ENCODE measurements at regions not wholly inside any gene's neighbourhood (a gene's known extent, or its start where the extent isn't known, plus 50 kb on each side); places are given as distances from the start of the nearest gene placed in this dataset.

DNA sequence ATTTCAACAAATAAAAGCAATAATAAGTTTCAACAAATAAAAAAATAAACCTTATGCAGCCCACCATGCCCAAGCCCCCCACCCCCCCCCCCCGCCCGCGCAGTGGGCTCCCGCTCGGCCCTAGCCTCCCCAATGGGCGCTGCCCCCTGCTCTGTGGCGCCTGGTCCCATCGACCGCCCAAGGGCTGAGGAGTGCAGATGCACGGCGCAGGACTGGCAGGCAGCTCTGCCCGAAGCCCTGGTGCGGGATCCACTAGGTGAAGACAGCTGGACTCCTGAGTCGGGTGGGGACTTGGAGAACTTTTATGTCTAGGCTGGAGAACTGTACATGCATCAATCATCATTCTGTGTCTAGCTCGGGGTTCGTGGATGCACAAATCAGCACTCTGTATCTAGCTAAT lies 779.6 kb downstream of the DACH1 start:
- Histone ChIP-seq H3K4me3 (no peak overlapping the region), H4K20me1 (ENCODE audit: insufficient read depth) (no peaks in the 10 kb centered on the region), H3K36me3 (ENCODE audit: low read depth) (no peaks in the 10 kb centered on the region), H3K9me2 (ENCODE audit: insufficient read depth) (no peaks in the 10 kb centered on the region), H3K4me1 (replicated peaks; ENCODE audit: insufficient read depth) (no peaks in the 10 kb centered on the region), H3K27ac (no peak overlapping the region), H3K4me2 (no peak overlapping the region), H3K79me2 (ENCODE audit: low read depth) (no peaks in the 10 kb centered on the region), H3F3A (ENCODE audit: insufficient read depth, low read depth) (no peaks in the 10 kb centered on the region), H3K27me3 (ENCODE audit: insufficient read depth, low read depth) (no peaks in the 10 kb centered on the region), H2AFZ (no peak overlapping the region), H3K9me3 (ENCODE audit: insufficient read depth, low read depth) (no peaks in the 10 kb centered on the region)
- intact Hi-C loops (cut with micrococcal nuclease; ENCODE audit: unreplicated experiment) = no loop called here
- TF ChIP-seq, protein P1, sequence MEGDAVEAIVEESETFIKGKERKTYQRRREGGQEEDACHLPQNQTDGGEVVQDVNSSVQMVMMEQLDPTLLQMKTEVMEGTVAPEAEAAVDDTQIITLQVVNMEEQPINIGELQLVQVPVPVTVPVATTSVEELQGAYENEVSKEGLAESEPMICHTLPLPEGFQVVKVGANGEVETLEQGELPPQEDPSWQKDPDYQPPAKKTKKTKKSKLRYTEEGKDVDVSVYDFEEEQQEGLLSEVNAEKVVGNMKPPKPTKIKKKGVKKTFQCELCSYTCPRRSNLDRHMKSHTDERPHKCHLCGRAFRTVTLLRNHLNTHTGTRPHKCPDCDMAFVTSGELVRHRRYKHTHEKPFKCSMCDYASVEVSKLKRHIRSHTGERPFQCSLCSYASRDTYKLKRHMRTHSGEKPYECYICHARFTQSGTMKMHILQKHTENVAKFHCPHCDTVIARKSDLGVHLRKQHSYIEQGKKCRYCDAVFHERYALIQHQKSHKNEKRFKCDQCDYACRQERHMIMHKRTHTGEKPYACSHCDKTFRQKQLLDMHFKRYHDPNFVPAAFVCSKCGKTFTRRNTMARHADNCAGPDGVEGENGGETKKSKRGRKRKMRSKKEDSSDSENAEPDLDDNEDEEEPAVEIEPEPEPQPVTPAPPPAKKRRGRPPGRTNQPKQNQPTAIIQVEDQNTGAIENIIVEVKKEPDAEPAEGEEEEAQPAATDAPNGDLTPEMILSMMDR (conservative IDR thresholded peaks at IDR 0.05) = no peak
- no peak for TF ChIP-seq EZH2 (IDR thresholded peaks at IDR 0.05; ENCODE audit: low read depth)
- no TSS peak for BruUV-seq (replicated peaks)
- ChIA-PET CTCF (no interaction called here), POLR2A (ENCODE audit: unreplicated experiment) (no interaction called here)
- no peak for DNase-seq

DNA sequence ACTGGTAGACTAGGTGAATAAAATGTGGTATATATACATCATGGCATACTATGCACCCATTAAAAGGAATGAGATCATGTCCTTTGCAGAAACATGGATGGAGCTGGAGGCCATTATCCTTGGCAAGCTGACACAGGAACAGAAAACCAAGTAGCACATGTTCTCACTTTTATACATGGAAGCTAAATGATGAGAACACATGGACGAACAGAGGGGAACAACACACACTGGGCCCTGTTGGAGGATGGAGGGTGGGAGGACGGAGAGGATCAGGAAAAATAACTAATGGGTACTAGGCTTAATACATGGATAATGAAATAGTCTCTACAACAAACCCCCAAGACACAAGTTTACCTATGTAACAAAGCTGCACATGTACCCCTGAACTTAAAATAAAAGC lies 780.0 kb downstream of the DACH1 start:
- CTCF ChIA-PET = no interaction called here
- H3K4me3 ChIP-seq = no peak overlapping the region
- intact Hi-C loops (cut with micrococcal nuclease; ENCODE audit: unreplicated experiment) = no loop called here

DNA sequence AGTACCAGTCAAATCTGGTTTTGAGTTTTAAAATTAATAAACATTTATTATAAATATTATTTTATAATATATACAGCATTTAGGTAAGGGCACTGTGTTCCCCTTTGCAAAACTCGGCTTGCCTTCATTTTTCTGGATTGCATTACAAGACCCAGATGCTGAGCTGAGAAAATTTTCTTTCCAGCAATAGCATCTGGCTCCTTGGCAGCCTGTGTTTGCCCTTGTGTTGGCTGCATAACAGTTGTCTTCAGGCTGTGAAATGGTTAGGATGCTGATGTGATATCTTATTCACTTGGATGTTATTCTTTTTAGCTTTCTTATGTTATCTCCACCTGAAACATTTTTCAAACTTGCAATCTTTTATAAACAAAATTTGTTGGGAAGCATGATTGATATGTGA lies 784.4 kb downstream of the DACH1 start:
- TF ChIP-seq, protein P1 (conservative IDR thresholded peaks at IDR 0.05) = no peak
- TF ChIP-seq EZH2 (IDR thresholded peaks at IDR 0.05; ENCODE audit: low read depth) = no peak
- Histone ChIP-seq H3K79me2 (ENCODE audit: low read depth) (no peaks in the 10 kb centered on the region), H4K20me1 (ENCODE audit: insufficient read depth) (no peaks in the 10 kb centered on the region), H3K9me3 (ENCODE audit: insufficient read depth, low read depth) (no peaks in the 10 kb centered on the region), H3K27me3 (ENCODE audit: insufficient read depth, low read depth) (no peaks in the 10 kb centered on the region), H3K36me3 (ENCODE audit: low read depth) (no peaks in the 10 kb centered on the region), H2AFZ (no peak overlapping the region), H3K9me2 (ENCODE audit: insufficient read depth) (no peaks in the 10 kb centered on the region), H3K4me1 (replicated peaks; ENCODE audit: insufficient read depth) (no peaks in the 10 kb centered on the region), H3K27ac (no peak overlapping the region), H3F3A (ENCODE audit: insufficient read depth, low read depth) (no peaks in the 10 kb centered on the region), H3K4me3 (no peak overlapping the region), H3K4me2 (no peak overlapping the region)
- intact Hi-C loops (cut with micrococcal nuclease; ENCODE audit: unreplicated experiment) = no loop called here
- POLR2A ChIA-PET (ENCODE audit: unreplicated experiment) = no interaction called here
- CTCF ChIA-PET = no interaction called here
- no TSS peak for BruUV-seq (replicated peaks)
- no peak for DNase-seq

More for the DNA sequence above, 780.0 kb downstream of the DACH1 start:
- H3K36me3 ChIP-seq (ENCODE audit: low read depth) = no peaks in the 10 kb centered on the region
- H3K79me2 ChIP-seq (ENCODE audit: low read depth) = no peaks in the 10 kb centered on the region
- no peaks in the 10 kb centered on the region for H3K27me3 ChIP-seq (ENCODE audit: insufficient read depth, low read depth)
- H4K20me1 ChIP-seq (ENCODE audit: insufficient read depth) = no peaks in the 10 kb centered on the region
- H3K9me3 ChIP-seq (ENCODE audit: insufficient read depth, low read depth) = no peaks in the 10 kb centered on the region
- H3K4me2 ChIP-seq = no peak overlapping the region
- no peaks in the 10 kb centered on the region for H3K4me1 ChIP-seq (replicated peaks; ENCODE audit: insufficient read depth)
- H3K27ac ChIP-seq = no peak overlapping the region
- TF ChIP-seq, protein P1 (conservative IDR thresholded peaks at IDR 0.05) = no peak
- TF ChIP-seq EZH2 (IDR thresholded peaks at IDR 0.05; ENCODE audit: low read depth) = no peak
- POLR2A ChIA-PET (ENCODE audit: unreplicated experiment) = no interaction called here
- H3K9me2 ChIP-seq (ENCODE audit: insufficient read depth) = no peaks in the 10 kb centered on the region
- BruUV-seq (replicated peaks) = no TSS peak
- H3F3A ChIP-seq (ENCODE audit: insufficient read depth, low read depth) = no peaks in the 10 kb centered on the region
- no peak for DNase-seq
- no peak overlapping the region for H2AFZ ChIP-seq

All from PC-9 (cell line).